ENCODE measurements at regions not wholly inside any gene's neighbourhood (a gene's known extent, or its start where the extent isn't known, plus 50 kb on each side); places are given as distances from the start of the nearest gene placed in this dataset.

GRCh38 chr14:55502746-55503284, 62.4 kb upstream of the TBPL2 start:
- Histone ChIP-seq H2AFZ (ENCODE audit: control insufficient read depth, low read depth, low read length) (no peak overlapping the region), H3K9ac (ENCODE audit: control insufficient read depth, insufficient read depth, low read length) (no peak overlapping the region), H3K4me1 (ENCODE audit: control insufficient read depth, insufficient read depth, low read length) (no peaks in the 10 kb centered on the region), H3K9me3 (replicated peaks; ENCODE audit: control insufficient read depth, insufficient read depth, low read length) (no peaks in the 10 kb centered on the region), H3K27ac (ENCODE audit: control insufficient read depth, insufficient read depth) (no peak overlapping the region), H3K27me3 (replicated peaks in 1 of 2; ENCODE audit: control insufficient read depth in 2 of 2, insufficient read depth in 2 of 2, low read length in 1 of 2) (no peaks in the 10 kb centered on the region), H3K4me2 (ENCODE audit: control insufficient read depth, insufficient read depth) (no peak overlapping the region), H3K36me3 (ENCODE audit: control insufficient read depth in 2 of 2, insufficient read depth in 2 of 2, low read length in 1 of 2) (no peaks in the 10 kb centered on the region), H3K79me2 (ENCODE audit: control insufficient read depth, insufficient read depth, low read length) (no peaks in the 10 kb centered on the region), H4K20me1 (ENCODE audit: control insufficient read depth, insufficient read depth) (no peaks in the 10 kb centered on the region), H3K4me3 (no peak overlapping the region)
- WGBS (ENCODE audit: insufficient coverage, insufficient replicate concordance, low lambda C conversion rate, missing lambda C conversion rate): 31% methylated on average over 3 of the region's 3 CpGs
- ChIA-PET RAD21 (ENCODE audit: unreplicated experiment) (interaction anchor here (0.7 kb wide), 1 partner anchor 290 kb away, joined by 3 read pairs; no protein-coding TSS in a partner anchor), CTCF (no interaction called here), POLR2A (no interaction called here), SMC1A (ENCODE audit: uncharacterized antibody, unreplicated experiment) (interaction anchor here (1.0 kb wide), 1 partner anchor 19 kb away, joined by 3 read pairs; no protein-coding TSS in a partner anchor)
- in situ Hi-C loops (cut with MboI): no loop called here
- no TSS peak for BruUV-seq (replicated peaks)
- DNase-seq (ENCODE audit: low read depth, low spot score): no peak
- TF ChIP-seq MXI1 (IDR thresholded peaks at IDR 0.05; ENCODE audit: low read depth, low read length): no peak
- TF ChIP-seq NRF1 (conservative IDR thresholded peaks at IDR 0.05; ENCODE audit: low read depth, low read length): no peak
- TF ChIP-seq ZNF622 (IDR thresholded peaks at IDR 0.05): no peak
- TF ChIP-seq ZBTB33 (IDR thresholded peaks at IDR 0.05): no peak
- TF ChIP-seq PKNOX1 (IDR thresholded peaks at IDR 0.05): no peak
- TF ChIP-seq SUPT20H (IDR thresholded peaks at IDR 0.05; ENCODE audit: borderline replicate concordance, control insufficient read depth, low read depth, low read length): no peak
- TF ChIP-seq MEF2B (IDR thresholded peaks at IDR 0.05; ENCODE audit: partially characterized antibody, poor library complexity, severe bottlenecking): no peak
- no peak for TF ChIP-seq ATF3 (IDR thresholded peaks at IDR 0.05; ENCODE audit: borderline replicate concordance, extremely low read depth, low read depth, low read length)
- no peak for TF ChIP-seq IRF3 (IDR thresholded peaks at IDR 0.05)
- no peak for TF ChIP-seq TCF3 (IDR thresholded peaks at IDR 0.05; ENCODE audit: borderline replicate concordance, insufficient read depth, low read depth, low read length)
- no peak for TF ChIP-seq HSF1 (IDR thresholded peaks at IDR 0.05; ENCODE audit: low read depth, low read length)
- TF ChIP-seq LARP7 (IDR thresholded peaks at IDR 0.05): no peak
- no peak for TF ChIP-seq ATF2 (IDR thresholded peaks at IDR 0.05; ENCODE audit: low read length)
- TF ChIP-seq BCL11A (IDR thresholded peaks at IDR 0.05; ENCODE audit: low read depth, low read length): no peak
- TF ChIP-seq SREBF1 (IDR thresholded peaks at IDR 0.05; ENCODE audit: low read length): no peak
- no peak for TF ChIP-seq RUNX3 (IDR thresholded peaks at IDR 0.05; ENCODE audit: low read length)
- no peak for ATAC-seq
- intact Hi-C loops (cut with micrococcal nuclease; ENCODE audit: unreplicated experiment): no loop called here
- no peak for FAIRE-seq
